GM12872 (cell line): ENCODE measurements at regions not wholly inside any gene's neighbourhood (a gene's known extent, or its start where the extent isn't known, plus 50 kb on each side); places are given as distances from the start of the nearest gene placed in this dataset.

Experiments used
- TF ChIP-seq, protein P1 (sequence below): IDR thresholded peaks from 3 replicates; pipeline ENCODE4 v1.5.1; 2011; ENCODE audit warnings: low read depth, mild to moderate bottlenecking, low read length, moderate library complexity; ENCODE audit not compliant: insufficient read depth

- TF ChIP-seq, protein P1, sequence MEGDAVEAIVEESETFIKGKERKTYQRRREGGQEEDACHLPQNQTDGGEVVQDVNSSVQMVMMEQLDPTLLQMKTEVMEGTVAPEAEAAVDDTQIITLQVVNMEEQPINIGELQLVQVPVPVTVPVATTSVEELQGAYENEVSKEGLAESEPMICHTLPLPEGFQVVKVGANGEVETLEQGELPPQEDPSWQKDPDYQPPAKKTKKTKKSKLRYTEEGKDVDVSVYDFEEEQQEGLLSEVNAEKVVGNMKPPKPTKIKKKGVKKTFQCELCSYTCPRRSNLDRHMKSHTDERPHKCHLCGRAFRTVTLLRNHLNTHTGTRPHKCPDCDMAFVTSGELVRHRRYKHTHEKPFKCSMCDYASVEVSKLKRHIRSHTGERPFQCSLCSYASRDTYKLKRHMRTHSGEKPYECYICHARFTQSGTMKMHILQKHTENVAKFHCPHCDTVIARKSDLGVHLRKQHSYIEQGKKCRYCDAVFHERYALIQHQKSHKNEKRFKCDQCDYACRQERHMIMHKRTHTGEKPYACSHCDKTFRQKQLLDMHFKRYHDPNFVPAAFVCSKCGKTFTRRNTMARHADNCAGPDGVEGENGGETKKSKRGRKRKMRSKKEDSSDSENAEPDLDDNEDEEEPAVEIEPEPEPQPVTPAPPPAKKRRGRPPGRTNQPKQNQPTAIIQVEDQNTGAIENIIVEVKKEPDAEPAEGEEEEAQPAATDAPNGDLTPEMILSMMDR = no peak
These were observed 214.0 kb upstream of the BTG1 start for GRCh38 chr12:92359581-92360209.

DNA sequence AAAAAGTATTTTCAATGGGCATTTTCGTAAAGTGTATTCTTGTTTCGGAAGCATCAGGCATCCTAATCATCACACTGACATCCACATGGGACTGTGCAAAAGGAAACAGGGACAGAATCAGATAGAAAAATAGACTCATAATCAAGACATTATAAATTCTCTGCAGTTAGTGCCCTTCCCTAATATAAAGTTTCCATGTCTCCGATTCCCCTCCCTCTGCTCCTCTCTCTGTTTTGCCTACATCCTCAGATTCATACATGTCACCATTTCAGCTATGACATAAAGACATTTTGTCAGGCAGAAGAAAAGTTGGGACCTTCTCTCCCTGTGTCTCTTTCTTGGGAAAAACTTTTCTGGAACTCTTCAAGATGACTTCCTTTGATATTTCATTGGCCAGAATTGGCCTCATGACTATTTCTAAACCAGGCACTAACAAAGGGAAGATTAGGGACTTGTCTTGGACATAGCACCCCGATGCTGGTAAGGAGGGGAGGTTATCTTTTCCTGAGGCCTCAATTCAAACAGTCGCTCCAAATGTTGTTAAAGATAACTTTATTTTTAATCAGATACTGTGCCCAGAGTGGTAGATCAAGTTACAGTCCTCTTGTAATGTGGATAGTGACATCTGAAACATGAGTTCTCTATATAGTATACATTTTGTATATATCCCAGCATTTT is 212.1 kb upstream of the BTG1 start:
- TF ChIP-seq, protein P1 = no peak

GRCh38 chr12:92356425-92356824 is 210.8 kb upstream of the BTG1 start:
- TF ChIP-seq, protein P1 = no peak

DNA sequence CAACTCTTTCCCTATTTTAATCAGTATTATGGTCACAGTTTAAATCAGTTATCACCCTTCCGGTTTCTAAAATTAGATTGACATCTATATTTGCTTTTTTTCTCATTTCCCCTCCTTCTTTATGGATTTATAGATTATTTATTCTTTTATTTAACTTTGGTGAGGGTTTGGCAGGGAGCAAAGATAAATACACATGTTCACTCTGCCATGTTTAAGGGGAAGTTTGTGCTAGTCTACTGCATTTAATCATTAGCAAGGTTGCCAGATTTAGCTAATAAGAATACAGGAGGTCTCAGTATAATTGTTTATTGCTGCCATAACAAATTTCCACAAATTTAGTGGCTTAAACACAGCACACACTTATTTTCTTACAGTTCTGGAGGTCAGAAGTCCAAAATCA is 204.0 kb upstream of the BTG1 start:
- TF ChIP-seq, protein P1 = no peak

GRCh38 chr12:92342574-92342973 is 196.9 kb upstream of the BTG1 start:
- TF ChIP-seq, protein P1 = no peak

- TF ChIP-seq, protein P1 = no peak
These were observed 195.5 kb upstream of the BTG1 start for GRCh38 chr12:92341065-92341668.

GRCh38 chr12:92340441-92341064 is 194.9 kb upstream of the BTG1 start:
- TF ChIP-seq, protein P1 = no peak
